OCI-LY7 (cell line): ENCODE measurements at regions not wholly inside any gene's neighbourhood (a gene's known extent, or its start where the extent isn't known, plus 50 kb on each side); places are given as distances from the start of the nearest gene placed in this dataset.

Experiments used
- BruUV-seq: library from RNA; stranded (reverse); fragments of 400-500 nt; replicated peaks from 2 replicates; lab custom pipeline; 2021; lab: Mats Ljungman, UMichigan
- CTCF ChIA-PET: fragments of 300-600 bp; sonication (Branson Sonifier 250); formaldehyde crosslinking; loops from one replicate; lab custom pipeline; 2022; ENCODE audit warnings: antibody characterized with exemption; ENCODE audit not compliant: unreplicated experiment; lab: Charles Lee
- POLR2A ChIA-PET: fragments of 300-600 bp; sonication (Branson Sonifier 250); formaldehyde crosslinking; loops from one replicate; lab custom pipeline; 2022; ENCODE audit warnings: antibody characterized with exemption; lab: Charles Lee
- DNase-seq: peaks from one replicate; pipeline ENCODE4 v3.0.0-alpha.2; 2015; ENCODE audit warnings: low spot score
- H2AFZ ChIP-seq: fragments of 200-600 bp; sonication (generic), shearing (Covaris generic); 2 replicates; pipeline ENCODE4 v1.6.1; 2014; ENCODE audit warnings: mild to moderate bottlenecking, antibody characterized with exemption, low read length, moderate library complexity
- H3K27ac ChIP-seq: fragments of 200-600 bp; sonication (generic); 2 replicates; pipeline ENCODE4 v1.5.1; 2014; ENCODE audit warnings: mixed run types, low read depth, mild to moderate bottlenecking, moderate library complexity, low read length, inconsistent platforms; ENCODE audit not compliant: poor library complexity, severe bottlenecking
- H3K36me3 ChIP-seq: fragments of 200-600 bp; sonication (generic); 2 replicates; pipeline ENCODE4 v1.6.1; 2014; ENCODE audit warnings: mild to moderate bottlenecking, antibody characterized with exemption, low read length, moderate library complexity, mixed read lengths; ENCODE audit not compliant: insufficient read depth
- H3K4me1 ChIP-seq: fragments of 200-600 bp; sonication (generic); 2 replicates; pipeline ENCODE4 v1.5.1; 2014; ENCODE audit warnings: mild to moderate bottlenecking, low read length; ENCODE audit not compliant: insufficient read depth, poor library complexity, severe bottlenecking
- H3K4me2 ChIP-seq: fragments of 200-600 bp; sonication (generic); 2 replicates; pipeline ENCODE4 v1.6.1; 2014; ENCODE audit warnings: mild to moderate bottlenecking, low read length
- H3K4me3 ChIP-seq: fragments of 200-600 bp; sonication (generic); 2 replicates; pipeline ENCODE4 v1.5.1; 2014; ENCODE audit warnings: mild to moderate bottlenecking, low read depth, low read length; ENCODE audit not compliant: poor library complexity, severe bottlenecking
- H3K79me2 ChIP-seq: fragments of 200-600 bp; sonication (generic); 2 replicates; pipeline ENCODE4 v1.6.1; 2016; ENCODE audit warnings: low read depth, mild to moderate bottlenecking, low read length, moderate library complexity, mixed read lengths; ENCODE audit not compliant: insufficient read depth
- H3K9me2 ChIP-seq: fragments of 200-600 bp; sonication (generic); 2 replicates; pipeline ENCODE4 v1.6.1; 2016; ENCODE audit warnings: mild to moderate bottlenecking, low read length, mixed read lengths; ENCODE audit not compliant: insufficient read depth
- H3K9me3 ChIP-seq: fragments of 200-600 bp; sonication (generic); 2 replicates; pipeline ENCODE4 v1.6.1; 2014; ENCODE audit warnings: mild to moderate bottlenecking, mixed run types, low read length, mixed read lengths
- H4K20me1 ChIP-seq: fragments of 200-600 bp; sonication (generic); 2 replicates; pipeline ENCODE4 v1.6.1; 2014; ENCODE audit warnings: mild to moderate bottlenecking, antibody characterized with exemption, low read length, moderate library complexity, mixed read lengths; ENCODE audit not compliant: insufficient read depth
- EZH2phosphoT487 ChIP-seq: fragments of 200-600 bp; sonication (generic); IDR thresholded peaks from 2 replicates; pipeline ENCODE4 v1.6.1; 2018; ENCODE audit warnings: low read depth, borderline replicate concordance, mild to moderate bottlenecking, mixed run types, antibody characterized with exemption, low read length, moderate library complexity, mixed read lengths
- intact Hi-C: fragments of 100-400 bp; cut with micrococcal nuclease; formaldehyde crosslinking; loops from one replicate; pipeline ENCODE4 v1.10.0; 2022; ENCODE audit not compliant: unreplicated experiment
- TF ChIP-seq, protein P1 (sequence below): fragments of 200-600 bp; sonication (generic); conservative IDR thresholded peaks from 2 replicates; pipeline ENCODE4 v1.5.1; 2014; ENCODE audit warnings: mild to moderate bottlenecking, antibody characterized with exemption, low read length, moderate library complexity, mixed read lengths

DNA sequence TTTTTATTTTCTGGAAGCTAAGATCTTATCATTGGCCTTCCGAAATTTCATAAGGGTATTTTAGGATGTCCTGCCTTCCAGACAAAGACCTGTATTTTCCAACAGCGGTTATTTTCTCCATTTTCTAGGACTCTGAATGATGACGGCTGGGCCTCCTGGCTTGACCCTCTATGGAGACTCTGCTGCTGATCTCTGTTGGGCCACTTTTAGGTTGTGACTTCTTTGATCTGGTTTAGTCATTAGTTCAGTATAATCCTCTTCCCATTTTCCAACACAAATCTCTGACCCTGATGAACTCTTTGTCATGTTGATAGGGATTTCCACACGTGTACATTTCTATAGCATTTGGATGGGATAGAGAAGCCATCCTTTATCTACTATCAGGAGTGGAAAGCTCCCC is 93.7 kb downstream of the HS1BP3 start:
- Histone ChIP-seq H3K36me3 (no peaks in the 10 kb centered on the region), H4K20me1 (no peaks in the 10 kb centered on the region), H3K79me2 (no peaks in the 10 kb centered on the region), H3K4me1 (no peaks in the 10 kb centered on the region), H3K9me3 (no peaks in the 10 kb centered on the region), H3K4me2 (no peak overlapping the region), H3K27ac (no peak overlapping the region), H3K9me2 (no peaks in the 10 kb centered on the region), H2AFZ (no peak overlapping the region), H3K4me3 (no peak overlapping the region)
- ChIA-PET POLR2A (no interaction called here), CTCF (no interaction called here)
- intact Hi-C loops = no loop called here
- DNase-seq = no peak
- no peak for TF ChIP-seq EZH2phosphoT487
- TF ChIP-seq, protein P1, sequence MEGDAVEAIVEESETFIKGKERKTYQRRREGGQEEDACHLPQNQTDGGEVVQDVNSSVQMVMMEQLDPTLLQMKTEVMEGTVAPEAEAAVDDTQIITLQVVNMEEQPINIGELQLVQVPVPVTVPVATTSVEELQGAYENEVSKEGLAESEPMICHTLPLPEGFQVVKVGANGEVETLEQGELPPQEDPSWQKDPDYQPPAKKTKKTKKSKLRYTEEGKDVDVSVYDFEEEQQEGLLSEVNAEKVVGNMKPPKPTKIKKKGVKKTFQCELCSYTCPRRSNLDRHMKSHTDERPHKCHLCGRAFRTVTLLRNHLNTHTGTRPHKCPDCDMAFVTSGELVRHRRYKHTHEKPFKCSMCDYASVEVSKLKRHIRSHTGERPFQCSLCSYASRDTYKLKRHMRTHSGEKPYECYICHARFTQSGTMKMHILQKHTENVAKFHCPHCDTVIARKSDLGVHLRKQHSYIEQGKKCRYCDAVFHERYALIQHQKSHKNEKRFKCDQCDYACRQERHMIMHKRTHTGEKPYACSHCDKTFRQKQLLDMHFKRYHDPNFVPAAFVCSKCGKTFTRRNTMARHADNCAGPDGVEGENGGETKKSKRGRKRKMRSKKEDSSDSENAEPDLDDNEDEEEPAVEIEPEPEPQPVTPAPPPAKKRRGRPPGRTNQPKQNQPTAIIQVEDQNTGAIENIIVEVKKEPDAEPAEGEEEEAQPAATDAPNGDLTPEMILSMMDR = no peak
- no TSS peak for BruUV-seq

DNA sequence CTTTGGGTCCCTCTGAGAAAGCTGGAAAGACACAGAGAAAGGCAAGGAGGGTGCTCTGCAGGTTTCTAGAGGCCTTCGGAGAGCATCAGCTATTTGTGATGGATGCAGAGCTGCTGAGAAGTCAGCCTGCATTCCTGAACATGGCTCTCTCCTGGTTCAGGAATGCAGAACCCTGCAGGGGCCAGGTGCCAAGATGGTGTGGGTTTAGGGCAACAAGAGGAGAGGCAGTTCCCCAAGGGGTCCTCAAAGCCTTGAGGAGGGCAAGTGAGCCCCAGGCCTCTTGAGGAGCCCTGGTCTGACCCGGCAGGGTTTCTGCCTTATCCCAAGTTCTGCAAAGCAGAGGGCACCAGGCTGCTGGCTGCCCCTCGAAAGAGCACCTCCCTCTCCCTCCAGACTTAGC is 93.3 kb downstream of the HS1BP3 start:
- no TSS peak for BruUV-seq
- no peak overlapping the region for H3K27ac ChIP-seq
- no peaks in the 10 kb centered on the region for H3K79me2 ChIP-seq
- no peak overlapping the region for H3K4me2 ChIP-seq
- H3K9me2 ChIP-seq = no peaks in the 10 kb centered on the region
- H4K20me1 ChIP-seq = no peaks in the 10 kb centered on the region
- H3K4me3 ChIP-seq = no peak overlapping the region
- CTCF ChIA-PET = no interaction called here
- H3K9me3 ChIP-seq = no peaks in the 10 kb centered on the region
- POLR2A ChIA-PET = no interaction called here
- H3K4me1 ChIP-seq = no peaks in the 10 kb centered on the region
- DNase-seq = no peak
- TF ChIP-seq, protein P1 = no peak
- no peak for TF ChIP-seq EZH2phosphoT487
- intact Hi-C loops = no loop called here
- H2AFZ ChIP-seq = no peak overlapping the region
- no peaks in the 10 kb centered on the region for H3K36me3 ChIP-seq

DNA sequence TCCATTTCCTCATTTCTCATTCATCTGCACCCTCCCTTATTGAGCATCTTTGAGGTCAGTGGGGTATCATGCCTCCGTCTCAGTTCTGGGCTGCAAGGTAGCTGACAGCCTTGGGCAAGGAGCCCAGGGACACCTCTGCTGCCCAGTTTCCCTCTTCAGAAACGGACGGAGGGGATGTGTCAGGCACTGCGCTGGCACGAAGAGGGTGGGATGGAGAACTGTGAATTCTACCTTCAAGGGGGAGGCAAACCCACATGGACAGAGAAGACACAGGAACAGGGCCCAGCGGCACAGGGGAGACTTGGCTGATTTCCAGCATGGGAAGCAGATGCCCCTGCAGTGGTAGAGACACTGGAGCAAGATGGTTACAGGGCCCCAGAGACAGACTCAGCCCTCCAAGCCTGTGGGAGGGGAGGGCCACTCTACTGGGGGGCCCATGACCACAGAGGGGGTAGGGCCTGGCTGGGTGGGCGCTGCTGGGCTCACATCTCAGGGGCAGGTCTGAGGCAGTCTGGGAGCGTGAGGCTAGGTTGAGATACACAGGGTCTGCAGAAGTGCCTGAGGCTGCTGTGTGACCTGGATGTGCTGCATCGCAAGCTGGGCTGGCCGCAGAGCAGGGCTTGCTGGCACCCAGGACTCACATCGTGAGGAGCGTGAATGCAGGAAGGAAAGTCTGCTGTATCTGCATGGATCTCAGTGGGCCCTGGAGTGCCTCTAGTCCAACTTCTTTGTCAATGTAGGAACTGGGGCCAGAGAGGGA is 92.3 kb downstream of the HS1BP3 start:
- ChIA-PET CTCF (no interaction called here), POLR2A (no interaction called here)
- Histone ChIP-seq H4K20me1 (no peaks in the 10 kb centered on the region), H3K4me2 (no peak overlapping the region), H3K9me3 (no peaks in the 10 kb centered on the region), H3K36me3 (no peaks in the 10 kb centered on the region), H3K4me3 (no peak overlapping the region), H3K27ac (no peak overlapping the region), H3K4me1 (no peaks in the 10 kb centered on the region), H3K9me2 (no peaks in the 10 kb centered on the region), H3K79me2 (no peaks in the 10 kb centered on the region), H2AFZ (no peak overlapping the region)
- TF ChIP-seq EZH2phosphoT487 = no peak
- TF ChIP-seq, protein P1 = no peak
- intact Hi-C loops = no loop called here
- BruUV-seq = no TSS peak
- DNase-seq = no peak
